DMS114 treated with DMSO at 0.1 percent for 48 hours (cell line): ENCODE measurements at regions not wholly inside any gene's neighbourhood (a gene's known extent, or its start where the extent isn't known, plus 50 kb on each side); places are given as distances from the start of the nearest gene placed in this dataset.

Experiments used
- DNase-seq: peaks from one replicate; lab custom pipeline; 2025; ENCODE audit not compliant: unreplicated experiment; lab: John Stamatoyannopoulos, UW

DNA sequence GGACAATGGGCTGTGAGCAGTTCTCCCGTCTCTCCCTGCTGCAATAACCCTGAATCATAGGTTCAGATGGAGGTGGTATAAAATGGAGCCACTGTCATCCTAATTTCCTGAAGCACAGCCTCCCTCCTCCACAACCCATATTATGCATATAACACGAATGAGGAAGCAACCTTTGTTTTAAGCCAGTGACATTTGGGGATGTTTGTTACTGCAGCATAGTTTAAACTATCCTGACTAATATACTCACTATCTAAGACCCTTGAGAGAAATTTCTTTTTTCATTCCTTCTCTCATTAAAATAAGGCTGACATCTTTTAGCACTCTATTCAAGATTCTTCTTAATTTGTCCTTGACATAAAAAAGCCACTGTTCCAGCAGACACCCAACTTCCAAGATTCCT, 413.4 kb downstream of the SOX9 start:
- no peak for DNase-seq

DNA sequence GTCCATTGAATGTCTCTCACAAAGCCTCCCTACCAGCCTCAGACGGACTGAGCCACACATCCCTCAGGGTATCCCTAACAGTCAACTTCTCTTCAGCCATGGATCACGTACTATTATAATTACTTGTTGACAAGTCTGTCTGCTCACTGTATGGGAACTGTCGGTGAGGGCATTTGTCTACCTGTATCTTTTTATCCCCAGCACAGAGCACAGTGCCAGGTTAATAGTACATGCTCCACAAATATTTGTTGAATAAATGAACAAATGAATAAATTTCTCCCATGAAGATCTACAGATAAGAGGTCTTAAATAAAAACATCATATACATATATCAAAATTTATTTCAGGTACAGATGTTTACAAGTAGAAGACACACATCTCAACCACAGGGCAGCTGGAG, 414.0 kb downstream of the SOX9 start:
- DNase-seq: no peak

DNA sequence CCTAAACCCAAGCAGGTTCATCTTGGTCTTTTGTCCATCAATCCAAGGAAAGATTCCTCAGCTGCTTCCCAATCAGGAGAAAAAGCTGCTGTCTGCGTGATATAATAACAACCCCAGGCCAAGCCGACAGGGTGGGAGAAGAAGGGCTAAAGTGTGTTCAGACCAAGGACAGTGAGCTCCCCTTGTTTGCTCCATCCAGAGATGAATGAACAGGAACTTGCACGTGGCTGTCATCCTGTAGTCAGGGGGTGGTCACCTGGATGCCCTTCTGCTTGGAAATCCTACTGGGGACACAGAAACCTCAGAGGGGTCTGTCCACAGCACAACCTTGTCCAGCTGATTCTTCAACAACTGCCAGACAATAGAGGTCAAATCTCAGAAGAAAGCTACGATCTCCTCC, 414.5 kb downstream of the SOX9 start:
- DNase-seq: no peak

DNA sequence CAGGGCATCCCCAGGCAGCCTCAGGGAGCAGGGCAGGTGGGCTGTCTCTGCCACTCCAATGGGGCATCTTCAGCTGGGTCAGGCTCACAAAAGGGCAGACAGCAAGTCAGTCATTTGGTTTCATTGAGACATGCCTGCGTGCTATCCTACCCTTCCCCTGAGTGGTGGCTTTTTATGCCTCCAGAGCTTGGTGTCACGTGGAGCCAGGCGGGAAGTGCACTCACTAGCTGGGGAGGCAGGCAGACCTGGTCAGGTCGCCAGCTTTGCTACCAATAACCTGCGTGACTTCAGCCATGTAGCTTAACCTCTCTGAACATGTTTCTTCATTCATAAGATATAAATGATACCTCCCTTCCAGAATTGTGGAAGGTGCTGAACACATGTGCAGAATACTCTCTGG, 415.0 kb downstream of the SOX9 start:
- no peak for DNase-seq

DNA sequence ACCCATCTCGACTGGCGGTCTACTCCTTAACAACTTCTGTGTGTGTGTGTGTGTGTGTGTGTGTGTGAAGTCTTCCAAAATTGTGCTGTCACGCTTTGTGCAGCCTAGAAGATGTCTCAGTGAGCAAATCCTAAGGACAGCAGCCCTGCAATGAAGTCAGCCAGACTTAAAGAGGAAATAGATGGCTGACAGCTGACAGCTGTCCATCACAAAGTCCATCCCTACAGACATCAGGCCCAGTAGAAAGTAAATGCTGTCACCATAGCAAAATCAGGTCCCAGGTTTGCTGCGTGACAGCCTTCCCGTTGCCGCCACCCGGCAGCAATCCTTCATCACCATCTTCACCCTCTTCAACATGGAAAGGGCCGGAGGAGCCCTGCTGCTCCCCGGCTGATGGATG, 416.0 kb downstream of the SOX9 start:
- no peak for DNase-seq

DNA sequence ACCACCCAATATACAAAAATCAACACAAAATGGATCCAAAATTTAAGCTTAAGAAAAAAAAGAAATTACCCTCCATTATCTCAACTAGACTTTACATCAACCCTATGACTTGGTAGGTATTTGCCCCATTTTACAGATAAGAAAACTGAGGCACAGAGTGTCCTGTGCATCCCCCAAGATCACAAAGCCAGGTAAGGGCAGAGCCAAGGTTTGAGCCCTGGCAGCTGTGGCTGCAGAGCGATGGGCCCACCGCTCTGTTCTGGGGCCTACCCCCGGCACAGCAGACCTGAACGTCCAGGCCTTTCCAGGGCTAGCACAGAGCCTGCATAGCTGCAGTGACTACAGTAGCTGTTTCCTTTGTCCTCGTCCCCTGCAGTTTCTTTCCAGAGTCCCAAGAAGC, 417.6 kb downstream of the SOX9 start:
- DNase-seq: no peak

DNA sequence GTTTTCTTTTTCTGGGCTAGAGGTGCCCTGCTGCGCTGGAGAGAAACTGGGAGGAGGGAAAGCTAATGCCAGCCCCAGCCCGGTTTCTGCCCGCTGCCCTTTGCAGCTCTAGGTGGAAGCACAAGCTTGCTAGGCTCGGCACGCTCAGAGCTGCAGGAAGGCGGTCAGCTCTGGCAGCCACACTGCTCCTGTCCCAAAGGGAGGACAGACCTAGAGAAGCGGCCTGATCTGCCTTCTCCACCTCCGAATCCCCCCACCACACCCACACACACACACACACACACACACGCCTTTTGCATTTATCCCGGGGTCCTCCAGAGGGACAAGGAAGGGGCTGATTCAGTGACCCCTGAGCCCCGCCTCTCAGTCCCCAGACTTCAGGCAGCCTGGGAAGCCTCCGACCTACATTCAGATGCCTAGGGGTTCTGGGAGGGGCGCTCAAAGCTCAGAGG, 418.1 kb downstream of the SOX9 start:
- DNase-seq: no peak

DNA sequence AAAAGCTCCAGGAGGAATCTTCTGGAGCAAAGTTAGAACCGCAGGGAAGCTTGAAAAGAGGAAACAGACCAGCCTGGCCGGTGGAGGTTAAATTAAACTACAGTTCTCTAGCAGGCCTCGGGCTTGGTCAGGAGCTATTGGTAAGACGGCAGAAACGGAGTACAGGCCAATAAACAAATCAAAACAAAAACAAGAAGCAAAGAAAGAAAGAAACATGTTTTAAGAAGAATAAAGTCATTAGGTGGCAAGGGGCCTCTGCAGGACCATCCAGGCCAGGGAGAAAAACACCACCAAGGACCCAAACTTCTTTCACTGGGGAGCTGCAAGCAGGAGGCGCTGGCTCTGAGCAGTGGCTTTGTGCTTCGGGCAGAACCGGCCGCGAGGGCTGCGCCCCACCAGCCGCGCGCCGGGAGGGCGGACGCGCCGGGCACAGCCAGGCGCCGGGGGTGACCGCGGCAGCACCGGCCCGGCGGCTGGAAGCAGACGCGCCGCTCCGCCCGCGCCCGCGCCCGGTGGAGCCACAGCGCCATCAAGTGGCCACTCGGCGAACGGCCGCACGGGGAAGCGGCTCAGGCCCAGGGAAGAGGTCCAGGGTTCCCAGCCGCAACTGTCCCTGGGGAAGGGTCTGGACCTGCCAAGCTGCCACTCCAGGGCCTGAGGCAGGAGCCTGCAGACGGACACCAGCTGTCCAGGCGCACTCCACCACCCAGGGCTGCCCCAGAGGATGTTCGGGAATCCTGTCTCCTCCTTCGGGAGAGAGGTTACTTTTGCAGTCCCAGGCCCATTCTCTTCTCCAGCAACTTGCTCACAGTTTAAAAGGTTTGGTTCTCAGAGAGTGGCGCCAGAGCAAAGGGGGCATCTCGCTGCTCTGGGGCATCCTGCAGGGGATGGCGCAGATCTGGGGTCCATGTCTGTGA, 419.4 kb downstream of the SOX9 start:
- DNase-seq: peak; percentile 30

DNA sequence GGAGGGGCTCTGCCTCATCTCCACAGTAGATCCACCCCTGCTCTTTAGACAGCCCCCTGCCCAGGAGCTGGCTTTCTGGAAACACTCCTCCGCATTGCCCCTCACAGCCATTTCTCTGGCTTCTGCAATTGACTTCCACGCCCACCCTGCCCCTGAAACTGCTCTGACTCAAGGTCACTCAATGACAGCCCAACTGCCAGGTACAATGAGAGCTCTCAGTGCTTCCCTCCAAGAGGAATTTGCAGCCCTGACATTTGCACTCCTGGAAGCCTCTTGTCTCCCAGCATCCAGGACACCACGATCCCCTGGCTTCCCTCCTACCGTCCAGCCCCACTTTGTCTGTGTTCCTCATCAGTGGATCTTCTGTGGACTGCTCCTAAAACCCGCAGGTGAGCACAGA, 421.5 kb downstream of the SOX9 start:
- DNase-seq: no peak

DNA sequence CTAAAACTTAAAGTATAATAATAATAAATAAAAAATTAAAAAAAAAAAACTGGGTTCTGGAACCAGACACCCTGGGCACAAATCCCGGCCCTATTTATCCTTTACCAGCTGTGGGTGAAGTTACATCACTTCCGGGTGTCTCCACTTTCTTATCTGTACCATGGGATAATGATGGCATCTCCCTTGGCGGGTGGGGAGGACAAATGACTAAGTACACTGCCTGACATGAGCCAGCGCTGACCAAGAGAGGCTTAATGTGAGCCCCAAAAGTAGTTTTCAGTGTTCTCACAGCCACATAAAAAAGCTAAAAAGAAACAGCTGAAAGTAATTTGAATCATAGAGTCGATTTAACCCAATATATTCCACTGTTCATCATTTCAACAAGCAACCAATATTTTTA, 424.9 kb downstream of the SOX9 start:
- no peak for DNase-seq

DNA sequence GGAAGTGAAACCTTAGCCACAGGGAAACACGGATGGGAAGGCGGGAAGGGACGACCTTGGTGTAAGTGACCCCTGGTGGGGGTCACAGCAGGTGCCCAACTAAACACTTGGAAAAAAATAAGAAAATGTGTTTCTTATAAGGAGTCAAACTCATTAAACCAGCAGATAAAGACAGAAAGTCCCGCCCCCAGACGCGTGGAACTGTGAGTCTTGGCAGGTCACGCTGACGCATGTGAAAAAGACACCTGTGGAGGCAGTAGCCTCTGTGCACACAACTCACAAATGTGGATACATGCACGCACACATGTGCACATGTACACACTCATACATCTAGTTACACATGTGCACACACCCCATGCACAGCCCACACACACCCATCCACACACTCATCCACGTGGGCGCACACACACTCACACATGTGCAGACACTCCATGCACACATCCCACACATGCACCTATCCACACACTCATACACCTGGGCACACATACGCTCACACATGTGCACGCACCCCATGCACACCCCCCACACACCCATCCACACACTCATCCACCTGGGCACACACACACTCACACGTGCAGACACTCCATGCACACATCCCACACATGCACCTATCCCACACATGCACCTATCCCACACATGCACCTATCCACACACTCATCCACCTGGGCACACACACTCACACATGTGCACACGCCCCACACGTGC, 432.4 kb downstream of the SOX9 start:
- DNase-seq: no peak

DNA sequence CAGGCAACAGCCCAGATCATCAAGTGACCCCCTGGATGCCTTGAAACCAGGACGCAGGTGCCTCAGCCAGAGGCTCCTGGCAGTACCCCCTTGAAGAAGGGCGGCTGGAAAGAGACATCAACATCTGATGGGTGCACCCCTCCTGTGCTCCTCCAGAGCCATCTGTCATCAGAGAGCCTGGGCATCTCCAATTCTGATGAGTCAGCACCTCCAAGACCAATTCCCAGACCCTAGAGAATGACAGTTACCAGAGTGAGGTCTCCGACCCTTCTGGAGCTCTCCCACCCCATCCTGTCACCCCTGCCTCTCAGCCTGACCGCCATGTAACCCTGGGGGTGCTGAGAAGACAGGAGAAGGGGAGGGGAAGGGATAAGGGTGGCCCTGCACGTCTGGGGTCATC, 433.7 kb downstream of the SOX9 start:
- DNase-seq: no peak

DNA sequence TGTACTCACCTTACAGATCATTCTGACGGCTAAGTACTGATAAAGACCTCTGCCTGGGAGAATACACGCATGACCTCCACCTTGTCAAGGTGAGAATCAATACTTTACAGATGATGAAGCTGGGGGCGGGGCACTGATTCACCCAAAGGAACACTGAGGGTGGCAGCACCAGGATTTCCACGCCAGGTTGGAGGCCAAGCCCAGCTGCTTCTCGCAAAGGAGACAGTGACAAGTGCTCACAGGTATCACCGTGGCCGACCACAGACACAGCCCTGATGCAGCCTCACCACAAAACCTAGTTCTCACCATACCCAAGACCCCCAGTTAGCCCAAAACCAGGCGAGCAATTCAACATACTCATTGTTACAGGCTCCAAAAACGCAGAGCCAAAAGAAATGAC, 434.2 kb downstream of the SOX9 start:
- DNase-seq: no peak

DNA sequence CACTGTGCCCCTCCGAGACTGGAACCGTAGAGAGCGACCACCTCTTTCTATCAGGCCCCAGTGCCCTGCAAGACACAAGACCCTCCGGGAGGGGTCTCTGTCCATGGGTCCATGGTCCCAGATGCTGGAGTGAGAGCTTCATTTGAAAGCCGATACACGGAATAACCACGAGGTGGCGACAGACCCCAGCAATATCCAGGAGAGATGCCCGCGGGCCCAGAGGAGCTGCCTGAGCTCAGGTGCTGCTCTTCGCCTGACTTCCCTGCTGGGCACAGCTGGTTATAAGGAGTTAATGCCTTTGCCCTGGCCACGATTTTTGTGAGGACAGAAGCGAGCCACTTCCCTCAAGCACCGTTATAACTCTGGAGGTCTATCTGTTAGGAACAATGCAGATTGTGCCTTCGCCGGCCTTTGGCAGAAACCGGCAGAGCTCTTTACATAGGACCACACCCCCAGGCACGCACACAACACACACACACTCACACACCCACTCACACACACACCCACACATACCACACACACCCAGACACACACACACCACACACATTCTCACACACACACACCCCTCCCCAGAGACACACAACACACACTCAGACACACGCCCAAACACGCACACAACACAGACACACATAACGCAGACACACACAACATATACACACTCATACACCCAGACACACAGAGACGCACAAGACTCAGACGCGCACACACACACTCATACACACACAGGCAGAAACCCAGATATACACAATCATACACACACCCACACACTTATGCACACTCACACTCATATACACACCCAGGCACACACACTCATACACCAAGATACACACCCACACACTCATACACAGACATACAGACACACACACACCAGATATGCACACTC, 436.4 kb downstream of the SOX9 start:
- DNase-seq: peak; percentile 58

DNA sequence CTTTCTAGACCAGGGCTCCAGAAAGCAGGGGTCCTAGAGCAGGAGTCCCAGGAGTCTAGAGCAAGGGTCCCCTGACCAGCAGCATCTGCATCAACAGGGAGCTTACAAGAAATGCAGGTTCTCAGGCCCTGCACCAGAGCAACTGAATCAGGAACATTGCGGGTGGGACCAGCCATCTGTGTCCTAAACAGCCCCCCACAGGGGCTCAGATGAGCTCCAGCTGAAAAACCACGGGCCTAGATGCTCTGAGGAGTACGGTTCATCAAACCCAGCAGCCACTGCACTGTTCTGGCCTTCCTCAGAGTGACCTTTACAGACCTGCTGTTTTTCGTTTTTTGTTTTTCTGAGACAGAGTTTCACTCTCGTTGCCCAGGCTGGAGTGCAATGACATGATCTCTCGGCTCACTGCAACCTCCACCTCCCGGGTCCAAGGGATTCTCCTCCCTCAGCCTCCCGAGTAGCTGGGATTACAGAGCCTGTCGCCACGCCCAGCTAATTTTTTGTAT, 438.2 kb downstream of the SOX9 start:
- DNase-seq: no peak

DNA sequence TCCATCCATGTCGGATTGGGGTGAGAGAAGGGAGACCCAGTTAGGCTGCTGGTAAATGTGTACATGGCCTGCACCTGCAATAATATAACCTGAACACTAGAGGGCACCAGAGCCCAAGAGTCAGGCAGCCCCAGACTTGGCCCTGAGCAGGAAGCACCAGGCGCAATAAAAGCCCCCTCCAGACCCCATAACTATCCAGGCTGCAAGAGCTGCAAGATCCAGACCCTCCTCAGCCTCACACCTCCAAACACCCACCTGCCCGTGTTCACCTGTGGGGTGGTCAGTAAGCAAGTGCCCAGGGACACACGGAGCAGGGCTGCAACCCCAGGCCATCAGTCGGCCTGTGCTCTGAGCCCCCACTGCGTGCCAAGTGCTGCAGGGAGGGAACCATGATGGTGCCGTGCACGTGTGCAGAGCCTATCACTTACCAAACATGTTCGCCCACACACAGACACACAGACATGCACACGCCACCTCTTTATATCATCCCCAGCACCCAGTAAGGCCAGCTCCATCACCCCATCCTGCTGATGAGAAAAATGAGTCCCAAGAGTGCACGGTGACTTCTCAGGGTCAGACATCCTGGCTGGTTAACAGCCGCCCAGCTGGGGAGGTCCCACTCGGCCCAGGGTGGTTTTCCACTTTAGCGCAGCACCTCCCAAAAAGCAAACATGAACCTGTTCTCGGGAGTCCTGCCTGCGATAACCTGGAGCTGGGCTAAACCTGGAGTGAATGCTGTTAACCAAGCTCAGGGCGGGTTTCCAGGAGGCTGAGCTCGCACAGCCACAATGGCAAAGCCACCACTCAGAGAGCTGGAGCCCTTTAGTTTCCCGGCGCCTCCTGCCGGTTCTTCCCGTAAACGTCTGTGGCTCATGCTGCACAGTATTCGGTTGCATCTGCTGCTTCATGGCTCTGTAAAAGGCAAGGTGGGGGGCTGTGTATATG, 439.8 kb downstream of the SOX9 start:
- peak; percentile 7 for DNase-seq

DNA sequence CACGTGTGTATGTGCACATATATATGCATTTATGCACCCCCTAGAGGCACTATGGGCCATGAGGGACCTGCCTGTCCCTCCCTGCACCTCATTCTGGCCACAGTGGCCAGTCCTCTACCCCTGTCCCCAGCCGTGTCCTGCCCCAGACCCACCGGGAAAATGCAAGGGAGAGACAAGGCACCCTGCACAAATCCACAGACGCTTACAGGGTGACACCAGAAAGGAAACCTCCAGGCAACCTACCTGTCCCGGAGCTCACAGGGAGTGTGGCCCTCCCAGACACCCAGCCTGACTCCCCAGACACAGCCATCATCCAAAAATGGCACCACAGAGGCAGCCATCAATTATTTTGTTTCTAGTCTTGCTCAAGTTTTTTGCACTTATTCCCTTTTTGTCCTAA, 440.4 kb downstream of the SOX9 start:
- no peak for DNase-seq

DNA sequence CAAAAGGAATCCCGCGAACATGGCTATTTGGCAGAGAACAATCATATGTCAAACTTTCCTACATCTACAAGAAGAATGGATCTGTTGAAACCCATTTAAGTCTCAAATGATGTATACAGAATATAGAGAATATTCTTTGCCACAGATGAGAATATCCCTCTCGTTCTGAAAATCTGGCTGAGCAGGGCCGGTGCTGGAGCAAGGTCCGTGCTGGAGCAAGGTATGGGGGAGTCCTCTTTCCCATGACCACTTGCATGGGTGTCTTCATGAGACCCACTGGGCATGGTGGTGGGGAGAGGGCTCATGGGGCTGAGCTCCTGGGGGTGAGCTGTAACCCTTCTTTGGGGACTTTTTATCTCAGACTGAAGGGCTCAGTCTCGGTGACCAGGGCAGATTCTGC, 440.9 kb downstream of the SOX9 start:
- DNase-seq: no peak

DNA sequence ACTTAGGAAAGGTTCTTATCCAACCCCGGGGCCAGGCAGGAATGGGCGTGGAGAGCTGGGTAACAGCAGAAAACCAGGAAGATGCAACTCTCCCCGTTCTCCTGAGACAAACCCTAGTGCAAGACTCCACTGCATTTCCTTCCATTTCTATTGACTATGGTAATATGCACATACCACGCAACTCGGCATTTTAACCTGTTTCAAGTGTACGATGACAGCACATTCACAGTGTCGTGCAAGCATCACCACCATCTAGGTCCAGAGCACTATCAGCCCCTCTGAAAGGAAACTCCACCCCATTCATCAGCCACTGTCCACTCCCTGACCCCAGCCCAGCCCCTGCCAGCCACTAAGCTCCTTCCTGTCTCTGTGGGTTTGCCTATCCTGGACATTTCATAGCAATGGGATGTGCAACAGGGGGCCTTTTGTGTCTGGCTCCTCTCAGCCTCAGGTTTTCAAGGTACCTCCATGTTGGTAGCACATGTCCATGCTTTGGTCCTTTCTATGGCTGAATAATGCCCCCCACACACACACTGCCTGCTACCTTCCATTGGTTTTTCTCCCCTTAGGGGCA, 441.9 kb downstream of the SOX9 start:
- DNase-seq: no peak

DNA sequence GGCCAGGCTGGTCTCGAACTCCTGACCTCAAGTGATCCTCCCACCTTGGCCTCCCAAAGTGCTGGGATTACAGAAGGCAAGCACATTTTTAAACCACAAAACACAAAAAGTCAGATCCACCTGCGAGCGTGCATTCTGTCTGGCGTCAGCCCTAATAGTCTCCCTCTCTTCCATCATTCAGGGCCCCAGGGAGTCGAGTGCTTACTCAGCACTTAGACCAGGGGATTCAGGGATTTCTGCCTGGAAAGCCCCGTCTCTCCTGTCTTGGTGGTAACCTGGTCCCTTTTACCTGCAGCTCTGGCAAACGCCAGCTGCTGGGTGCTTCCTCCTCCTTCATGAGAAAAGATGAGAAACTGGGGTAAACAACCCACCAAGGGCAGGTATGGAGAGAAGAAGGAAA, 443.1 kb downstream of the SOX9 start:
- no peak for DNase-seq
